Caco-2 (cell line): ENCODE measurements at regions not wholly inside any gene's neighbourhood (a gene's known extent, or its start where the extent isn't known, plus 50 kb on each side); places are given as distances from the start of the nearest gene placed in this dataset.

Source experiments
- BruUV-seq: library from RNA; stranded (reverse); fragments of 400-500 nt; replicated peaks from 2 replicates; lab custom pipeline; 2021; lab: Mats Ljungman, UMichigan
- CTCF ChIA-PET: fragments of 300-600 bp; sonication (Branson Sonifier 250); formaldehyde crosslinking; loops from one replicate; lab custom pipeline; 2022; ENCODE audit warnings: antibody characterized with exemption; lab: Charles Lee
- POLR2A ChIA-PET: fragments of 300-600 bp; sonication (Branson Sonifier 250); formaldehyde crosslinking; loops from one replicate; lab custom pipeline; 2022; ENCODE audit warnings: antibody characterized with exemption; lab: Charles Lee
- DNase-seq, 2 experiments: peaks; one replicate each; pipeline versions ENCODE4 v3.0.0 to v3.0.0-alpha.2; 2020 to 2022
- H3K27me3 ChIP-seq: replicated peaks from 2 replicates; pipeline ENCODE4 v1.6.0; 2011; ENCODE audit warnings: low read length; ENCODE audit not compliant: control insufficient read depth, insufficient read depth
- H3K36me3 ChIP-seq: 2 replicates; pipeline ENCODE4 v1.5.1; 2011; ENCODE audit warnings: low read length; ENCODE audit not compliant: control insufficient read depth, insufficient read depth
- H3K4me1 ChIP-seq: fragments of 250-450 bp; sonication (Bioruptor Pico); 2 replicates; pipeline ENCODE4 v1.5.1; 2020; ENCODE audit warnings: mild to moderate bottlenecking
- H3K4me3 ChIP-seq: 2 replicates; pipeline ENCODE4 v1.5.1; 2011; ENCODE audit warnings: low read depth, mild to moderate bottlenecking, control low read depth, low read length
- H3K9me3 ChIP-seq: fragments of 250-450 bp; sonication (Bioruptor Pico); 2 replicates; pipeline ENCODE4 v1.5.1; 2020; ENCODE audit warnings: mild to moderate bottlenecking, moderate library complexity
- H3K27ac Mint-ChIP-seq: one replicate; pipeline ENCODE4 v1.8.0; 2022; ENCODE audit warnings: mixed read lengths; ENCODE audit not compliant: unreplicated experiment
- H3K27me3 Mint-ChIP-seq: one replicate; pipeline ENCODE4 v1.8.0; 2022; ENCODE audit warnings: mixed read lengths; ENCODE audit not compliant: insufficient read depth, unreplicated experiment
- H3K36me3 Mint-ChIP-seq: one replicate; pipeline ENCODE4 v1.8.0; 2022; ENCODE audit warnings: mild to moderate bottlenecking, mixed read lengths; ENCODE audit not compliant: insufficient read depth, unreplicated experiment
- H3K4me1 Mint-ChIP-seq: one replicate; pipeline ENCODE4 v1.8.0; 2022; ENCODE audit warnings: low read depth, mixed read lengths; ENCODE audit not compliant: unreplicated experiment
- H3K4me3 Mint-ChIP-seq: one replicate; pipeline ENCODE4 v1.8.0; 2022; ENCODE audit warnings: mild to moderate bottlenecking, moderate library complexity, mixed read lengths; ENCODE audit not compliant: unreplicated experiment
- H3K9me3 Mint-ChIP-seq: one replicate; pipeline ENCODE4 v1.8.0; 2022; ENCODE audit warnings: mixed read lengths; ENCODE audit not compliant: unreplicated experiment
- intact Hi-C: fragments of 100-400 bp; cut with micrococcal nuclease; formaldehyde crosslinking; loops from one replicate; pipeline ENCODE4 v1.10.0; 2022; ENCODE audit not compliant: unreplicated experiment
- TF ChIP-seq, protein P1 (sequence below), 2 experiments: fragments of 200-600 bp in 1 of 2; IDR thresholded peaks; 1 replicate in 1 of 2; 2 replicates in 1 of 2; pipeline versions ENCODE4 v1.5.1 to v1.8.0; 2011 to 2022; ENCODE audit warnings: antibody characterized with exemption in 1 of 2, control low read depth in 1 of 2, inconsistent platforms in 1 of 2, low read depth in 1 of 2, low read length in 1 of 2, mild to moderate bottlenecking in 1 of 2, moderate library complexity in 1 of 2; ENCODE audit not compliant: insufficient read depth in 1 of 2, severe bottlenecking in 1 of 2, unreplicated experiment in 1 of 2

- POLR2A ChIA-PET, result no interaction called here
- Histone ChIP-seq H3K9me3 (no peaks in the 10 kb centered on the region), H3K4me3 (no peak overlapping the region), H3K27me3 (no peaks in the 10 kb centered on the region), H3K36me3 (no peaks in the 10 kb centered on the region), H3K4me1 (peaks cover under 1% of the 10 kb centered on the region; the same call in 1 of the 2 replicates)
- Mint-ChIP-seq H3K36me3 (no peaks in the 10 kb centered on the region), H3K9me3 (no peaks in the 10 kb centered on the region), H3K27me3 (no peaks in the 10 kb centered on the region), H3K27ac (no peak overlapping the region), H3K4me3 (no peak overlapping the region), H3K4me1 (no peaks in the 10 kb centered on the region)
- DNase-seq, result no peak
- BruUV-seq, result no TSS peak
- intact Hi-C loops, result no loop called here
- CTCF ChIA-PET, result no interaction called here
- TF ChIP-seq, protein P1, sequence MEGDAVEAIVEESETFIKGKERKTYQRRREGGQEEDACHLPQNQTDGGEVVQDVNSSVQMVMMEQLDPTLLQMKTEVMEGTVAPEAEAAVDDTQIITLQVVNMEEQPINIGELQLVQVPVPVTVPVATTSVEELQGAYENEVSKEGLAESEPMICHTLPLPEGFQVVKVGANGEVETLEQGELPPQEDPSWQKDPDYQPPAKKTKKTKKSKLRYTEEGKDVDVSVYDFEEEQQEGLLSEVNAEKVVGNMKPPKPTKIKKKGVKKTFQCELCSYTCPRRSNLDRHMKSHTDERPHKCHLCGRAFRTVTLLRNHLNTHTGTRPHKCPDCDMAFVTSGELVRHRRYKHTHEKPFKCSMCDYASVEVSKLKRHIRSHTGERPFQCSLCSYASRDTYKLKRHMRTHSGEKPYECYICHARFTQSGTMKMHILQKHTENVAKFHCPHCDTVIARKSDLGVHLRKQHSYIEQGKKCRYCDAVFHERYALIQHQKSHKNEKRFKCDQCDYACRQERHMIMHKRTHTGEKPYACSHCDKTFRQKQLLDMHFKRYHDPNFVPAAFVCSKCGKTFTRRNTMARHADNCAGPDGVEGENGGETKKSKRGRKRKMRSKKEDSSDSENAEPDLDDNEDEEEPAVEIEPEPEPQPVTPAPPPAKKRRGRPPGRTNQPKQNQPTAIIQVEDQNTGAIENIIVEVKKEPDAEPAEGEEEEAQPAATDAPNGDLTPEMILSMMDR (IDR thresholded peaks at IDR 0.05; ENCODE audit: insufficient read depth in 1 of 2, low read depth in 1 of 2, low read length in 1 of 2, severe bottlenecking in 1 of 2, unreplicated experiment in 1 of 2), result no peak
Measured at GRCh38 chrX:46301903-46302302, 243.3 kb downstream of the ZNF674 start.

DNA sequence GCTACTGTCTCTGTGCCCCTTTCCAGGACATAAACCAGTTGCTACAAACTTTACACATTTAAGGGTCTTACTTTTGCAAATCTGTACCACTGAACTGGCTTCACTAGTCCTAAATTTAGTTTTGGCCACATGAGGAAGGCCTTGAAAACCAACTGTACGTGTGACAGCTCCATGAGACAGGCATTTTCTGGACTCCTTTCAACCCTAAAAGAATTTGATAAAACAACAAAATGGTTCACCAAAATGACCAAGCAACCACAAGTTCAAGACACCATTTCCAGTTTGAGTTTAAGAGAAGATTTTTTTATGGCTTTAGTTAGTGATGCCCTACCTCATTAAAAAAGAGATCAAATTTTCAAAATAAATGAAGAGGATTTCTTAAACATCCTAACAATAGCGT, 246.4 kb downstream of the ZNF674 start:
- H3K36me3 ChIP-seq, result no peaks in the 10 kb centered on the region
- POLR2A ChIA-PET, result no interaction called here
- Mint-ChIP-seq H3K9me3 (no peaks in the 10 kb centered on the region), H3K27ac (no peak overlapping the region), H3K4me1 (peaks cover 8% of the 10 kb centered on the region), H3K27me3 (no peaks in the 10 kb centered on the region), H3K4me3 (no peak overlapping the region), H3K36me3 (no peaks in the 10 kb centered on the region)
- CTCF ChIA-PET, result no interaction called here
- DNase-seq, result no peak
- H3K9me3 ChIP-seq, result no peaks in the 10 kb centered on the region
- H3K4me1 ChIP-seq, result peaks cover 14% of the 10 kb centered on the region
- BruUV-seq, result no TSS peak
- H3K27me3 ChIP-seq, result no peaks in the 10 kb centered on the region
- intact Hi-C loops, result no loop called here
- no peak overlapping the region for H3K4me3 ChIP-seq
- TF ChIP-seq, protein P1 (IDR thresholded peaks at IDR 0.05; ENCODE audit: insufficient read depth in 1 of 2, low read depth in 1 of 2, low read length in 1 of 2, severe bottlenecking in 1 of 2, unreplicated experiment in 1 of 2), result no peak

DNA sequence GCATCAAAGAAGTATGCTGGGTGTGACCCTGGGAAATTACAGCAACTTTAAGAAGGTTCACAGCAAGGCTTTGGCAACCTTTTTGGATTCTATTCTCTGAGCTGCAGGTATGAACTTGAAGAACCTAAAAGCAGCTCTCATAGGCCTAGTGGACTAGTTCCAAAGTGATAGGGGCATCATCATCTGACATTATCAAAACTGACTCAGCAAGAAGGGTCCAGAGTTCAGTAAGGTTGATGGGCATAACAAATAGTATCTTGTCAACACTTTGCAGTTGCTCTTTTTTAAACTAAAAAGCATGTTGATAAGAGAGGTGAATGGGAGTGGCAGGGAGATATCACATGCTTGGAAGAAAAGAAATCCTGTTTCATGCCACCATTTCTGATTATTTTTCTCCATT, 249.3 kb downstream of the ZNF674 start:
- intact Hi-C loops, result no loop called here
- H3K4me1 ChIP-seq, result peaks cover 14% of the 10 kb centered on the region
- H3K4me1 Mint-ChIP-seq, result peaks cover 8% of the 10 kb centered on the region
- POLR2A ChIA-PET, result no interaction called here
- no peaks in the 10 kb centered on the region for H3K9me3 ChIP-seq
- no peak overlapping the region for H3K4me3 Mint-ChIP-seq
- H3K27ac Mint-ChIP-seq, result no peak overlapping the region
- H3K27me3 Mint-ChIP-seq, result no peaks in the 10 kb centered on the region
- no peaks in the 10 kb centered on the region for H3K36me3 Mint-ChIP-seq
- no peaks in the 10 kb centered on the region for H3K27me3 ChIP-seq
- CTCF ChIA-PET, result no interaction called here
- no peak for DNase-seq
- H3K4me3 ChIP-seq, result no peak overlapping the region
- H3K9me3 Mint-ChIP-seq, result peaks cover 10% of the 10 kb centered on the region
- H3K36me3 ChIP-seq, result no peaks in the 10 kb centered on the region
- no TSS peak for BruUV-seq
- TF ChIP-seq, protein P1 (IDR thresholded peaks at IDR 0.05; ENCODE audit: insufficient read depth in 1 of 2, low read depth in 1 of 2, low read length in 1 of 2, severe bottlenecking in 1 of 2, unreplicated experiment in 1 of 2), result no peak
